ENCODE measurements at regions not wholly inside any gene's neighbourhood (a gene's known extent, or its start where the extent isn't known, plus 50 kb on each side); places are given as distances from the start of the nearest gene placed in this dataset.
A peak's percentile ranks its signal among the peaks of the same experiment; 100 is the strongest.
"Not testable (repeated sequence)": the region's sequence is repeated elsewhere in the genome, so short reads cannot be mapped to it uniquely, and the experiment has no call there.

DNA sequence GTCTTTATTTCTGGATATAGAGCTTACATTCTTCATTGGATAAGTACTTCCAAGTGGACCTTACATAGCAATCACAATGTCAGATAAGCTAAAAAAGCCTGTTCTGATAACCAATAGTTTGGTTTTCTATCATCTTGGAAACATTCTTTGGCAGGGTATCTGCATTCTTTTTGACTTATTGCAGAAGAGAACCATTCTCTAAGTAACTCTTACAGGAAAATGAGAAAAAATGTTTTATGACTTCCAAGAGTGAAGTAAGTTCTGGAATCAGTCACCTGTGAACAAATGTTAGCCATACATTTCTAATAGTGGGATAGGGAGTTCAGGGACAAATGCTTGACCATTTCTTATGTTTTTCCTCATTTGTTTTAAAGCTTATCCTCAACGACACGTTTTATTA is 564.0 kb downstream of the CD109 start:
- no peak for DNase-seq

- peak; percentile 59 for DNase-seq
These were observed 560.8 kb downstream of the CD109 start for GRCh38 chr6:74256781-74257180.

DNA sequence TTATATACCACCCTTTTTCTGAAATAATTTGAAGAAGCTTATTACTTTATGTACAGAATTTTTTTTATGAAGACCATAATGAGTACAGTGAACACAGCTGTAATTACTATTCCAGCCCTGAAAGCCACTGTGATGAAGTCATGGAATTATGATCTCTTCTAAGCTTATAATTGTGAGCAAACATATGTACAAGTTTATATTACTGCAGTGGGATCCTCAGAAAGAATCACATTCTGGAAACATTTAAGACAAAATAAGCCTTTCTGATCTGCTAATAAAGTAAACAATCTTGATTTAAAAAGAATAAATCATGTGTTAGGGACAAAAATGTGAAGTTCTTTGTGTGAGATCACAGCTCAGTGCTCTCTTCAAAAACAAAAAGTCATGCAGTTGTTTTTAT is 560.4 kb downstream of the CD109 start:
- peak; percentile 17 for DNase-seq

GRCh38 chr6:74255007-74255406 is 559.0 kb downstream of the CD109 start:
- not testable (repeated sequence) for DNase-seq

- not testable (repeated sequence) for DNase-seq
These were observed 558.1 kb downstream of the CD109 start for GRCh38 chr6:74254147-74254546.

DNA sequence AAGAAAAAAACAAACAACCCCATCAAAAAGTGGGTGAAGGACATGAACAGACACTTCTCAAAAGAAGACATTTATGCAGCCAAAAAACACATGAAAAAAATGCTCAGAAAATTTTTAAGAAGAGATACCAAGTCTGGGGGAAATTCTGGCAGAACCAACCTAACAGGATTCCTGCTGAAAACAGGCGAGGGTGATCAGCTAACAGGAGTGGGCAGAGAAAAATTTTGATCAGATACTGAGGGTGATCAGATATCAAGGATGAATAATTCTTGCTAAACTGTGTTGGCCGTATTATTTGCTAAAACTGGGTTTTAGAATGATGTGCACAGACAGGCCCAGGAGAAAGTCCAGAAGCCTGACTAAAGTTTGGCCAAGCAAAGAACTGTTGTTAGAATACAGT is 557.3 kb downstream of the CD109 start:
- no peak for DNase-seq

- DNase-seq = no peak
These were observed 554.3 kb downstream of the CD109 start for GRCh38 chr6:74250161-74250818.

- DNase-seq = no peak
These were observed 553.7 kb downstream of the CD109 start for GRCh38 chr6:74249658-74250057.

DNA sequence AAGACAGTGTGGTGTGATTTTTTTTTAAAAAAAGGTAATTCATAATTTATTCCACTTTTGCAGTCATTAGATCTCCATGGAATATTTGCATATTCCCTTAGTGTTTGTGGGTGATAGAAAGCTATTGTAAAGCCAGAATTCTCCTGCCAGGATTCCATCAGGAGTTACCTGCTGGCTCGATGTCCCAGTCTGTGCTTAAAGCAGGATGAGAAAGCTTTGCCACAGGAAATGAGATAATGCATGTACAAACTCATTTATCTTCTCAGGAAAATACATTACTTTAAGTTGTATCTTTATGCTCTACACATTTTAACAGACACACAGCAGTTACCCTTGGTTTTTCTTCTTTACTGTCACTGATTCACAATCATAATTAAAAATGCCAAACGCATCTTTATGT is 553.0 kb downstream of the CD109 start:
- DNase-seq = no peak

- no peak for DNase-seq
These were observed 526.8 kb downstream of the CD109 start for GRCh38 chr6:74222768-74223333.

GRCh38 chr6:74213995-74214394 is 518.0 kb downstream of the CD109 start:
- DNase-seq = peak; percentile 54

- DNase-seq = no peak
These were observed 512.2 kb downstream of the CD109 start for GRCh38 chr6:74208239-74208638.

DNA sequence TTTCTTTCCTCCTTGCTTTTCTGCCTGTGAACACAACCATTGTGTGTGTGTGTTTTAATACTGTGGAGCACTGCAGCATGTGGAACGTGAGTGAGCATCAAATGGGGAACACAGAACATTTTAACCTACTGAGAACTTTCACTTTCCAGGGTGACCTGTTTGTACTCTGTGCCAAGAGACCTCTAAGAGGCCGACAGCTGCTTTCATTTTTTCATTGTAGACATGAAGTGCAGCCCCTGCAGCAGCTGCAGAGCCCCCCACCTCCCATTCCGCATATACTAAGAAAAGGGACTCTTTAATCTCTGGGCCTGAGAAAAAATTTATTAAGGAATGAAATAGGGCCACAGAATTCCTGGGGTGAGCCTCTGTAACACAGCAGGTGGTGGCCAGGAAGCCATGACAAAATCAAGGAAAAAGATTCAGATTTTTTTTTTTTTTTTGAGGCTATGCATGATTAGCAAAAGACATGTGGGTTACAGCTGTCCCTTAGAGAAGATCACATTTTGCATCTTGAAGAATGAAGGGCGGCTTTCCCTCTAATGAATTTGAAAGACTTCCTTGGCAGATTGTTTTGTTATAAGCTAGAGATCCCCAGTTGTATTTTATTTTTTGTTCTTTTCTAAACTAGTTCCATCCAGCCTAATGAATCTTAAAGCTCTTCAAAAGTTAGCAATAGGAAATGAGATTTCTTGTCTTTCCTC is 503.4 kb downstream of the CD109 start:
- DNase-seq = no peak

- DNase-seq = no peak
These were observed 501.3 kb downstream of the CD109 start for GRCh38 chr6:74197310-74197709.

GRCh38 chr6:74187811-74188210 is 491.8 kb downstream of the CD109 start:
- no peak for DNase-seq

DNA sequence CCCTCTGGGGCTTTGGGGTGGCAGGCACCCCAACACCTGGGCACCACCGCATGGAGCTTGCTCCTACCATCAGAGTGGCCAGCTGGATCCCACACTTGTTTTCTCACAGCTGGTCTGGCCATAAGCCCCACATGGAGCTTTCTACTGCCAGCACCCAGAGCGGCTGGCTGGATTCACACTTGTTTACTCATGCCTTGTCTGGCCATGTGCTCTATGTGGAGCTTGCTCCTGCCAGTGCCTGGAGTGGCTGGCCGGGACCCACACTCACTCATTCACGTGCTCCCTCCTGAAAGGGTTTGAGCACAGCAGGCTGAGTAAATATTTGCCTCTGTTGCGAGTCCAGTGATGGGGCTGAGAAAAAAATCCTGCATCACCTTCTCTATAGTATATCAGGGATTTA is 487.0 kb downstream of the CD109 start:
- DNase-seq = peak; percentile 96

DNA sequence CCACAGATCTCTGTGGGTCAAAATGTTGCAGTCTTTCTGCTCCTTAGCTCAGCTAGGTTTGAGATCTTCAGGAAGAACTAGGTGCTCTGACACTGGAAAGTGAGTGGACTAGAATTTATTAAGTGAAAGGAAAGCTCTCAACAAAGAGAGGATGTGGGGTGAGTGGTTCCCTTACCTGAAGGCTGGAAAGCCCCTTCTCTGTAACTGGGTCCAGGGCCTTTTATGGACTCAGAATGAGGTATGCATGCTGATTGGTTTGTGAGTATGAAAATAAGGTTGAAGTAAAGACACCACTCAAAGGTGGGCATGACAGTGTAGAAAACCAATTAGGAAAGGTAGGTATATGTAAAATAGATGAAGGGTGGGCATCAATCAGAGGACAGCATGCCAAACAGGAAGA is 485.5 kb downstream of the CD109 start:
- no peak for DNase-seq

DNA sequence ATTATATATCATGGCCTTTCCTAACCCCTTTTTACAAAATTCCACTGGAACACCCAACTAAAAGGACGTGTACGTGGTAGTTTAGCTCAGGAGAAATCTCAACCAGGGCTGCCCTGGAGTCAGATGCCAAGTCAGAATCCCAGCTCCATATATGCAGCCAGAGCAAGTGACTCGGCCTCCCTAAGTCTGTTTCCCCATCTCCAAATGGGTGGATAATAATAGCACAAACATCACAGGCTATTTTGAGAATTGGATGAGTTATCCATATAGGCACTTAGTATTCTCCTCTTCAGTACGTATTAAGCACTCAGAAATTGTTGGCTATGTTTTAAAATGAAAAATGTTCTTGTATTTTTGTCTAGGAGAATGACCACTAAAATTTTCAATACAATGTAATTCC is 481.5 kb downstream of the CD109 start:
- DNase-seq = no peak

DNA sequence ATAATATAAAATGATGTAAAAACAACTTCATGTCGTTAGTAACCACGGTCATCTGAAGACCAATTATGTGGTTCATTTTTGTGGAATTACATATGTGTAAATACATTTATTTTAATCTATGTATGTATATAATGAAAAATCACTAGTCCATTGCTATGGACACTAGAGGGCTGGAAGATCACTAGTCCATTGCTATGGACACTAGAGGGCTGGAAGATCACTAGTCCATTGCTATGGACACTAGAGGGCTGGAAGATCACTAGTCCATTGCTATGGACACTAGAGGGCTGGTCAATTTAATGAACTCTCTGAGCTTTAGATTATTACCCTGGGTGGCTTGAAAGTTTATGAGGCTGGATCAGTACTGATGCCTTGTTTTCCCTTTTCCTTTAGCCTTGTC is 474.5 kb downstream of the CD109 start:
- DNase-seq = not testable (repeated sequence)

GRCh38 chr6:74170118-74170517 is 474.1 kb downstream of the CD109 start:
- DNase-seq = no peak

GRCh38 chr6:74167976-74168375 is 472.0 kb downstream of the CD109 start:
- no peak for DNase-seq

DNA sequence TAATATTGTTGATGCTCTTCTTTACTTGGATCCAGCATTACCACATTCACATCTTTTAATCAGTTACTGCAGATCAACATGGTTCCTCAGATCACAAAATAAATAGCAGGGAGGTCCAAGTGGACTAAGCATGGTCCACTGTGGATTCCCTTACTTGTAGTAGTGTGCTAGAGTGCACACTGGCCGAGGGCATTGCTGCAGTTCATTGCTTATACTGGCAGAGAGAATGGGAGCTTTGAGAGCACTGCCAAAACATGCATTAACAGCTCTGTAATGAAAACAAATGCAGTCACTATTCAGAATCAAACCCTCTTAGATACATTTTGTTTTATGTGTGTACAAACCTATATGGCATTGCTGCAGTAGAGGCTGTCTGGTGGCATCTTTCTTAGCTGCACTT is 471.5 kb downstream of the CD109 start:
- no peak for DNase-seq

GRCh38 chr6:74166849-74167248 is 470.8 kb downstream of the CD109 start:
- peak; percentile 89 for DNase-seq

DNA sequence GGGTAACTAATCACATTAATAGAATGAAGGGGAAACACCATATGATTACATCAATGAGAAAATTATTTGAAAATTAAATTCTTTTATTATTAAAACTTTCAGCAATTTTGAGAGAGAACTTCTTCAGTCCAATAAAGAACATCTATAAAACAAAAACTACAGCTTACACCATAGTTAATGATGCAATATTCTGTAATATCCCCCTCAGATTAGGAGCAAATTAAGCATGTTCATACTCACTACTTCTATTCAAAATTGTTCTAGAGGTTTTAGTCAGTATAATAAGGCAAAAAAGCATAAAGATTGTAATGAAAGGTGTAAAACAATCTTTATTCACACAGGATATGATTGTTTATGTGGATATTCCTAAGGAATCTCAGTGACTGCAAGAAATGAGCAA is 465.4 kb downstream of the CD109 start:
- DNase-seq = no peak
